Right atrium auricular region (tissue), 2 donors: ENCODE measurements at regions not wholly inside any gene's neighbourhood (a gene's known extent, or its start where the extent isn't known, plus 50 kb on each side); places are given as distances from the start of the nearest gene placed in this dataset.

Source experiments
- DNase-seq: peaks from one replicate; pipeline ENCODE4 v3.0.0-alpha.2; 2019; ENCODE audit warnings: low spot score
- H3K27ac ChIP-seq, 2 donors: fragments of 200-600 bp; sonication (generic); 1 replicate in 1 of 2; 2 replicates in 1 of 2; pipeline ENCODE4 v1.5.1; 2016 to 2019
- H3K27me3 ChIP-seq, 2 donors: fragments of 200-600 bp; sonication (generic); one replicate each; pipeline versions ENCODE4 v1.5.1 to v1.6.0; 2017 to 2019
- H3K36me3 ChIP-seq: fragments of 200-600 bp; sonication (generic); one replicate; pipeline ENCODE4 v1.5.1; 2016
- H3K4me1 ChIP-seq, 2 donors: fragments of 200-600 bp; sonication (generic); one replicate each; pipeline versions ENCODE4 v1.5.1 to v1.6.0; 2017 to 2019
- H3K4me3 ChIP-seq, 2 donors: fragments of 200-600 bp; sonication (generic); 1 replicate in 1 of 2; 2 replicates in 1 of 2; pipeline ENCODE4 v1.5.1; 2017 to 2019; ENCODE audit warnings: mild to moderate bottlenecking in 1 of 2, moderate library complexity in 1 of 2
- H3K9me3 ChIP-seq, 2 donors: fragments of 200-600 bp; sonication (generic); one replicate each; pipeline ENCODE4 v1.5.1; 2019
- TF ChIP-seq, protein P1 (sequence below), 2 donors: fragments of 200-600 bp; sonication (generic); IDR thresholded peaks; one replicate each; pipeline ENCODE4 v1.5.1; 2019; ENCODE audit warnings: antibody characterized with exemption in 2 of 2

DNA sequence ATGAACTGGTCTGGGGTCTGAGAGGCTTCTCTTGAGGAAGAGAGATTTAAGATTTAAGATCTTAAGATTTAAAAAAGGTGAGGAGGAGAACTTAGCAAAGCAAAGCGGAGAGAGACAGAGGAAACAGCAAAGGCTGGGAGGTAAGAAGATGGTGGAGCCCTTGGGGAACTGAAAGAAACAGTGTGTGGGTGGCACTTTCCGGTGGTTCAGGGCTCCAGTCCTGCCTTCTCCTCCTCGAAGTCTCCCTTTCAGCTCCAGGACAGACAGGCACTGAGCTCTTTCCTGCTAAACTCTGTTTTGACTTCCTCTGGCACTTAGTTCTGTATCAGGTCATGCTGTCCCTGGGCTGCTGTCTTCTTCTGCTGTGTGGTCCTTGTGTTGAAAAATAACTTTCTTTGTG is 298.7 kb upstream of the SRRM4 start:
- Histone ChIP-seq H3K4me1 (no peaks in the 10 kb centered on the region), H3K36me3 (no peaks in the 10 kb centered on the region), H3K4me3 (no peak overlapping the region), H3K27me3 (no peaks in the 10 kb centered on the region), H3K27ac (no peak overlapping the region), H3K9me3 (no peaks in the 10 kb centered on the region)
- TF ChIP-seq, protein P1, sequence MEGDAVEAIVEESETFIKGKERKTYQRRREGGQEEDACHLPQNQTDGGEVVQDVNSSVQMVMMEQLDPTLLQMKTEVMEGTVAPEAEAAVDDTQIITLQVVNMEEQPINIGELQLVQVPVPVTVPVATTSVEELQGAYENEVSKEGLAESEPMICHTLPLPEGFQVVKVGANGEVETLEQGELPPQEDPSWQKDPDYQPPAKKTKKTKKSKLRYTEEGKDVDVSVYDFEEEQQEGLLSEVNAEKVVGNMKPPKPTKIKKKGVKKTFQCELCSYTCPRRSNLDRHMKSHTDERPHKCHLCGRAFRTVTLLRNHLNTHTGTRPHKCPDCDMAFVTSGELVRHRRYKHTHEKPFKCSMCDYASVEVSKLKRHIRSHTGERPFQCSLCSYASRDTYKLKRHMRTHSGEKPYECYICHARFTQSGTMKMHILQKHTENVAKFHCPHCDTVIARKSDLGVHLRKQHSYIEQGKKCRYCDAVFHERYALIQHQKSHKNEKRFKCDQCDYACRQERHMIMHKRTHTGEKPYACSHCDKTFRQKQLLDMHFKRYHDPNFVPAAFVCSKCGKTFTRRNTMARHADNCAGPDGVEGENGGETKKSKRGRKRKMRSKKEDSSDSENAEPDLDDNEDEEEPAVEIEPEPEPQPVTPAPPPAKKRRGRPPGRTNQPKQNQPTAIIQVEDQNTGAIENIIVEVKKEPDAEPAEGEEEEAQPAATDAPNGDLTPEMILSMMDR (IDR thresholded peaks at IDR 0.05) = no peak
- no peak for DNase-seq

DNA sequence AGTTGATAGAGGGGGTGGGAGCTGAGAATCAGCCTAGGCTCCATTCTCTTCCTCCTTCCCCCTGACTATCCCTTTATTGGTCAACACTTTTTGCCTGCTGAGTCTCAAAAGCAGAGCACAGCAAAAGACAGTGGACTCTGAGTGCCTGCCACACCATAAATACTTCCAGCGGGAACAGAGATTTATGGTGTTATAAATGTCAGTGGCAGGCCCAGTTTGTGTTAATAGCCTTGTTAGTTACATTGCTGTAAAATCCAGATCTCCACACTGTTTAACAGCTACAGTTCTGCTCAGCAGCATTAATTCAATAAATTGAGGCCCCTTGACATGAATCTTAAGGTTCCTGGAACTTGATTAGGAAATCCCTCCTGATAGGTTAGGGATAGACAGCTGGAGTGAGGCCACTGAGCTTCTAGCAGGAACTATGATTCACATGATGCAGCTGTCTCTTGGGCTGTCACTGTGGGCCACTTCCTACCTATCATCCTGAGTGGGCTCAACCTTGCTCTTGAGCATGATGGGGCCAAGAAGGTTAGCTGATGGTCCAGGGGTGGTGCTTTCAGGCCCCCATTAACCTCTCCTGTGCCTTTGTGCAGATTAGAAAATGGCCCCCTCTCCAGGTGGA is 295.2 kb upstream of the SRRM4 start:
- TF ChIP-seq, protein P1 (IDR thresholded peaks at IDR 0.05) = no peak
- Histone ChIP-seq H3K27me3 (no peaks in the 10 kb centered on the region), H3K4me3 (no peak overlapping the region), H3K9me3 (no peaks in the 10 kb centered on the region), H3K36me3 (no peaks in the 10 kb centered on the region), H3K27ac (no peak overlapping the region), H3K4me1 (no peaks in the 10 kb centered on the region)
- DNase-seq = no peak

DNA sequence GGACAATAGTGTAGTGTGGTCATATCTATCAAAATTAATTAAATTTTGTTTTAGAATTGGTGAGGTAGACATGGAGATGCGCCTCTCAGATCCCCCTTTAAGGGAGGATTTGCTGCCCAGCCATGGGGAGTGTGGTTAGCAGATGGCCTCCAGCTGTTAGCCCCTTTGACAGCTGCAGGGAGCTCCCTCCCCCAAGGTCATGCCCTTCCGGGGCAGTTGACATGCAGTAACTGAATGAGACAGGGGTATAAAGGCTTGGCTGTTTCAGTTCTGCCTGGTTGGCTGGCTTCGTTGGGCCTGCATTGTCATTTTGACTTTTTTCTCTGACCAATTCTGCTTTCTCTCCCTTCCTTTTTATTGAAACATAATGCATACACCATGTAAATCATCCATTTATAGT is 291.5 kb upstream of the SRRM4 start:
- H3K27ac ChIP-seq = no peak overlapping the region
- TF ChIP-seq, protein P1 (IDR thresholded peaks at IDR 0.05) = no peak
- H3K27me3 ChIP-seq = no peaks in the 10 kb centered on the region
- no peaks in the 10 kb centered on the region for H3K9me3 ChIP-seq
- no peak for DNase-seq
- H3K4me3 ChIP-seq = no peak overlapping the region
- no peaks in the 10 kb centered on the region for H3K4me1 ChIP-seq
- no peaks in the 10 kb centered on the region for H3K36me3 ChIP-seq

DNA sequence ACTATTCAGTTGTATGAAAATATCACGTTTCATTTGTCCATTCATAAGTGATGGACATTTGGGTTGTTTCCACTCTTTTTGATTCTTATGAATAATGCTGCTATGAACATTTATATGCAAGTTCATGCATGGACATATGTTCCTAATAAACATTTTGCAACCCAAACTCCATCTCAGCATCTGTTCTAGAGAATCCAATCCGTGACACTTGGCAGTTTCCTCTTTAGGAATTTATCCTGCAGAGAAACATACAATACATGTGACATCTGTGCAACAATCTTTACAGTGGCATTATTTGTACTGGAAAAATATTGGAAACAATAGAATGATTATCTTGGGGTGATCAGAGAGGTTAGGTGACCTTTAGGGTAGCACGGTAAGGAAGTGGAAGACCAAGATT is 290.8 kb upstream of the SRRM4 start:
- TF ChIP-seq, protein P1 (IDR thresholded peaks at IDR 0.05) = no peak
- Histone ChIP-seq H3K36me3 (no peaks in the 10 kb centered on the region), H3K27me3 (no peaks in the 10 kb centered on the region), H3K4me1 (no peaks in the 10 kb centered on the region), H3K9me3 (no peaks in the 10 kb centered on the region), H3K27ac (no peak overlapping the region), H3K4me3 (no peak overlapping the region)
- DNase-seq = no peak

DNA sequence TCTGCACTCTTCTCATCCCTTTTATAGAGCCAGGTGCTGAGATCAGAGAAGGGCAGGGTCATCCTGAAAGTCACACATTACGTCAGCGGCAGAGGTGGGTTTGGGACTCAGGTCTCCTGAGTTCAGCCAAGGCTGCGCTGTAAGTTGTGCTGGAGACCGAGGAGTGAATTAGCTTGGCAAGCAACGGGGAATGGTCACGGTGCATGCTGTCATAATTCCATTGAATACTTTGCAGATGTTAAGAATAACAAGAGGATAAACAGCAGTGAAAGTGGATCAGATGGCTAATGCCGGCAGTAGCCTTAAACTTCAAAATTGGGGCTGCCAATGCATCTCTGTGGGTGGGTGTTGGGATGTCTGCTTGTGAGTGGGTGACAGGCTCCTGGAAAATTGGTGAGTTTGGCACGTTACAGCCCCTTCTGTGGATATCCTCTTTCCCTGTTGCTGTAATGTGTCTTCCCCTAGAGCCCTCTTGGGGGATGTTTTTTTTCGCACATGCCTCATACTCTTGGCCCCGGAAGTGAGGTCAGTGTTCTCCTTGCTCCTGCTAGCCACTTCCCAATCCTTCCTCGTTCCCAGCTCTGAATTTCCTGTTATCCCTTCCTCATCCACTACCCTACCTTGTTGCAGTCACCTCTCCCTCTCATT is 287.1 kb upstream of the SRRM4 start:
- Histone ChIP-seq H3K27ac (no peak overlapping the region), H3K36me3 (no peaks in the 10 kb centered on the region), H3K4me1 (no peaks in the 10 kb centered on the region), H3K9me3 (no peaks in the 10 kb centered on the region), H3K4me3 (no peak overlapping the region), H3K27me3 (no peaks in the 10 kb centered on the region)
- DNase-seq = no peak
- TF ChIP-seq, protein P1 (IDR thresholded peaks at IDR 0.05) = no peak
